Spleen (tissue), 11 donors: ENCODE measurements at regions not wholly inside any gene's neighbourhood (a gene's known extent, or its start where the extent isn't known, plus 50 kb on each side); places are given as distances from the start of the nearest gene placed in this dataset.
A peak's percentile ranks its signal among the peaks of the same experiment; 100 is the strongest.

Experiments
- DNase-seq: peaks from one replicate; pipeline ENCODE4 v3.0.0-alpha.2; 2020
- H3K27ac ChIP-seq, 8 donors: fragments of 200-600 bp; sonication (generic) in 7 of 8; 1 replicate in 4 of 8; 2 replicates in 4 of 8; pipeline versions ENCODE4 v1.5.0 to v1.8.0; 2016 to 2021; ENCODE audit warnings: inconsistent platforms in 4 of 8, mild to moderate bottlenecking in 4 of 8, moderate library complexity in 1 of 8
- H3K27me3 ChIP-seq, 7 donors: fragments of 200-600 bp; sonication (generic) in 6 of 7; replicated peaks in 1 of 7; 1 replicate in 4 of 7; 2 replicates in 3 of 7; pipeline versions ENCODE4 v1.5.0 to v1.8.0; 2016 to 2021; ENCODE audit warnings: inconsistent platforms in 3 of 7, mild to moderate bottlenecking in 1 of 7
- H3K36me3 ChIP-seq, 6 donors: fragments of 200-600 bp; sonication (generic) in 5 of 6; 1 replicate in 4 of 6; 2 replicates in 2 of 6; pipeline versions ENCODE4 v1.5.0 to v1.8.0; 2016 to 2021; ENCODE audit warnings: inconsistent platforms in 2 of 6
- H3K4me1 ChIP-seq, 6 donors: fragments of 200-600 bp; sonication (generic) in 5 of 6; 1 replicate in 3 of 6; 2 replicates in 3 of 6; pipeline versions ENCODE4 v1.5.0 to v1.8.0; 2016 to 2021; ENCODE audit warnings: inconsistent platforms in 3 of 6
- H3K4me3 ChIP-seq, 8 donors: fragments of 200-600 bp; sonication (generic) in 7 of 8; 1 replicate in 4 of 8; 2 replicates in 4 of 8; pipeline versions ENCODE4 v1.5.0 to v1.8.0; 2016 to 2021; ENCODE audit warnings: inconsistent platforms in 4 of 8, mild to moderate bottlenecking in 4 of 8, moderate library complexity in 2 of 8
- H3K9me3 ChIP-seq, 8 donors: fragments of 200-600 bp; sonication (generic) in 7 of 8; 1 replicate in 4 of 8; 2 replicates in 4 of 8; pipeline versions ENCODE4 v1.5.0 to v1.8.0; 2016 to 2021; ENCODE audit warnings: inconsistent platforms in 4 of 8
- POLR2A ChIP-seq, 3 donors: fragments of 450-650 bp; IDR thresholded peaks; one replicate each; pipeline ENCODE4 v1.5.1; 2017; ENCODE audit warnings: antibody characterized with exemption in 3 of 3, mild to moderate bottlenecking in 1 of 3
- POLR2AphosphoS5 ChIP-seq, 3 donors: sonication (generic); formaldehyde crosslinking; IDR thresholded peaks; one replicate each; pipeline ENCODE4 v1.5.1; 2017; ENCODE audit warnings: antibody characterized with exemption in 3 of 3
- WGBS, 5 donors: extraction: QIAGEN DNeasy Blood & Tissue Kit in 3 of 5; methylation state at CpG; one replicate each; pipeline versions ENCODE4 v1.1.5 to v1.1.7; 2013 to 2018; 5-methylcytosine and 5-hydroxymethylcytosine counted together
- intact Hi-C: fragments of 100-400 bp; cut with DNase I; formaldehyde crosslinking; loops from one replicate; pipeline ENCODE4 v1.15.0; 2023; ENCODE audit warnings: low total_unique reads
- TF ChIP-seq, protein P1 (sequence below), 11 experiments: fragments of 200-600 bp in 7 of 11; fragments of 450-650 bp in 4 of 11; sonication (generic) in 4 of 11; IDR thresholded peaks in 8 of 11; conservative IDR thresholded peaks in 3 of 11; 1 replicate in 7 of 11; 2 replicates in 4 of 11; pipeline versions ENCODE4 v1.4.0 to v1.8.0; 2016 to 2021; ENCODE audit warnings: antibody characterized with exemption in 11 of 11, inconsistent platforms in 4 of 11, mild to moderate bottlenecking in 1 of 11
- donor health status: healthy with polysubstance abuse.
- donor health status: DM: no; HTN: no; CAD: no; lungs with moderate emphysema.
- donor health status: DM: no; HTN: no; CAD: no.
- donor health status: Bipolar disorder and iron deficiency.
- donor health status: healthy.
- donor health status: DM: no; HTN: no; CAD: no.
- donor health status: DM: yes; HTN: yes; CAD: no.

GRCh38 chr2:147051248-147051647, 793.6 kb upstream of the ACVR2A start:
- no peak for DNase-seq
- Histone ChIP-seq H3K4me1 (no peaks in the 10 kb centered on the region), H3K27me3 (no peaks in the 10 kb centered on the region), H3K4me3 (no peak overlapping the region), H3K36me3 (no peaks in the 10 kb centered on the region), H3K9me3 (peaks cover 0 to 8% (median 0%) of the 10 kb centered on the region in 8 donors), H3K27ac (no peak overlapping the region)
- intact Hi-C loops: no loop called here
- TF ChIP-seq, protein P1, sequence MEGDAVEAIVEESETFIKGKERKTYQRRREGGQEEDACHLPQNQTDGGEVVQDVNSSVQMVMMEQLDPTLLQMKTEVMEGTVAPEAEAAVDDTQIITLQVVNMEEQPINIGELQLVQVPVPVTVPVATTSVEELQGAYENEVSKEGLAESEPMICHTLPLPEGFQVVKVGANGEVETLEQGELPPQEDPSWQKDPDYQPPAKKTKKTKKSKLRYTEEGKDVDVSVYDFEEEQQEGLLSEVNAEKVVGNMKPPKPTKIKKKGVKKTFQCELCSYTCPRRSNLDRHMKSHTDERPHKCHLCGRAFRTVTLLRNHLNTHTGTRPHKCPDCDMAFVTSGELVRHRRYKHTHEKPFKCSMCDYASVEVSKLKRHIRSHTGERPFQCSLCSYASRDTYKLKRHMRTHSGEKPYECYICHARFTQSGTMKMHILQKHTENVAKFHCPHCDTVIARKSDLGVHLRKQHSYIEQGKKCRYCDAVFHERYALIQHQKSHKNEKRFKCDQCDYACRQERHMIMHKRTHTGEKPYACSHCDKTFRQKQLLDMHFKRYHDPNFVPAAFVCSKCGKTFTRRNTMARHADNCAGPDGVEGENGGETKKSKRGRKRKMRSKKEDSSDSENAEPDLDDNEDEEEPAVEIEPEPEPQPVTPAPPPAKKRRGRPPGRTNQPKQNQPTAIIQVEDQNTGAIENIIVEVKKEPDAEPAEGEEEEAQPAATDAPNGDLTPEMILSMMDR (IDR thresholded peaks at IDR 0.05 in 8 of 11, conservative IDR thresholded peaks at IDR 0.05 in 3 of 11): no peak
- TF ChIP-seq POLR2A (IDR thresholded peaks at IDR 0.05) (no peak), POLR2AphosphoS5 (IDR thresholded peaks at IDR 0.05) (no peak)

DNA sequence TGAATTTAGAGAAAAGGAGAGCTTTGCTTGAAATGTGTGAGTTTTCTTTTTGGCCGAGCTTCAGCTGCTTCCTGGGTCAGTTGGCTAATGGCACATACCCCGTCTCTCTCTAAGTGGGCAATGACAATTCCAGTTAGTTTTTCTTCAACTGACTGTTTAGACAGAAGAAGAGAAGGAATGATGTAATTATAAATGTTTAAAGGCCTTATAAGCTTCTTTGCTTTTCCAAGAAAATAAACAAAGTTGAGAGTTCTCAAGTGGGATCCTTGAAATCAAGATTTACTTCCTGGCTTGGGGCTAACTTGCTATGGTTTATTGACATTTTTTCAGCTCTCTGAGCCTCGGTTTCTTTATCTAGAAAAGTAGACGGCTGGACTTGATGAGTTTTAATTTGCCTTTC, 794.9 kb upstream of the ACVR2A start:
- Histone ChIP-seq H3K4me3 (no peak overlapping the region), H3K4me1 (no peaks in the 10 kb centered on the region), H3K27ac (peak overlapping the region in 5 of 8 donors; percentile 11 to 42 (median 28)), H3K9me3 (peaks cover 0 to 8% (median 0%) of the 10 kb centered on the region in 8 donors), H3K27me3 (no peaks in the 10 kb centered on the region), H3K36me3 (no peaks in the 10 kb centered on the region)
- TF ChIP-seq, protein P1 (IDR thresholded peaks at IDR 0.05 in 8 of 11, conservative IDR thresholded peaks at IDR 0.05 in 3 of 11): no peak
- TF ChIP-seq POLR2AphosphoS5 (IDR thresholded peaks at IDR 0.05) (no peak), POLR2A (IDR thresholded peaks at IDR 0.05) (no peak)
- intact Hi-C loops: no loop called here
- DNase-seq: no peak
- 51 to 67% (median 63%) methylated on average over 4 of the region's 4 CpGs for WGBS, 5 donors

DNA sequence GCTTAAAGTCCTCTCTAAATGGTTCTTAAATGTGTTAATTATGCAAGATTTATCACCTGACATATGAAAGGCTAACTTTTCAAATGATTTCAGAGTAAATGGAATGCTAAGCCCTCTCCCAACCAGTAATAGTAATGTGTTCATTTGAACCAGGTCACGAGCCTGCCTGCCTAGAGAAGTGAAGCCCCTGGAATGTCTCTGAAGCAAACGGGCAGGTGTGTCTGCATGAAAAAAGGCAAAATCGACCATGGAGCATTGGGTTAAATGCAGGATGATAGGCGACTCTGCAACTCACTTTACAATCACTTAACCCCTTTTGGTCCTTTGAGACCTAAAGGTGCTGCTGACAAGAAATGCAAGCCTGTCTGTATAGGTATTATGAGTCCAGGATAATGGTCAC, 798.4 kb upstream of the ACVR2A start:
- H3K4me3 ChIP-seq: no peak overlapping the region
- no peaks in the 10 kb centered on the region for H3K36me3 ChIP-seq
- no peak for DNase-seq
- no peaks in the 10 kb centered on the region for H3K4me1 ChIP-seq
- intact Hi-C loops: no loop called here
- no peaks in the 10 kb centered on the region for H3K27me3 ChIP-seq
- H3K9me3 ChIP-seq: no peaks in the 10 kb centered on the region
- 74 to 84% (median 78%) methylated on average over 4 of the region's 4 CpGs for WGBS, 5 donors
- no peak for TF ChIP-seq POLR2AphosphoS5 (IDR thresholded peaks at IDR 0.05)
- TF ChIP-seq POLR2A (IDR thresholded peaks at IDR 0.05): no peak
- TF ChIP-seq, protein P1 (IDR thresholded peaks at IDR 0.05 in 8 of 11, conservative IDR thresholded peaks at IDR 0.05 in 3 of 11): no peak
- no peak overlapping the region for H3K27ac ChIP-seq

DNA sequence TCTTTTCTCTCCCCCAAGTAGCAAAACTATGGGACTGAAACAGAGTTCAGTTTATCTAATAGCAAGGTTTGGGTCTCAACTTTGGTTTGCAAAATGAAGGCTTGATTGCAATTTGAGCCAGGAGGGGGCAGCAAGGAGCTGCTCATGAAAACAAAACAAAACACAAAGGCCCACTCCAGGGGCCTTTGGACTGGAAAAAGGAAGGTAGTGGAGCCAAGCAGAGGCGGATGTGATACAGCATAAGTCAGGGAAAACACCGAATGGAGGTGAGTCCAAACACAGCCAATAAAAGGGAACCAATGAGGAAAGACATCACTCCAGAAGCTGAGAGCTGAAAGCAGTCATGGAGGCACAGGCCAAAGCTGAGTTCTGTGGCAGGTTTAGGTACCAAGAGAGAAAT, 799.7 kb upstream of the ACVR2A start:
- Histone ChIP-seq H3K36me3 (no peaks in the 10 kb centered on the region), H3K27me3 (no peaks in the 10 kb centered on the region), H3K9me3 (no peaks in the 10 kb centered on the region), H3K4me1 (no peaks in the 10 kb centered on the region), H3K4me3 (no peak overlapping the region), H3K27ac (no peak overlapping the region)
- intact Hi-C loops: no loop called here
- no peak for DNase-seq
- no peak for TF ChIP-seq POLR2A (IDR thresholded peaks at IDR 0.05)
- TF ChIP-seq, protein P1 (IDR thresholded peaks at IDR 0.05 in 8 of 11, conservative IDR thresholded peaks at IDR 0.05 in 3 of 11): peak in 8 of 11 experiments; percentile 18 to 70 (median 50)
- 32 to 49% (median 38%) methylated on average over 2 of the region's 2 CpGs for WGBS, 5 donors
